Hematopoietic multipotent progenitor cell treated with erythropoietin and hydrocortisone succinate and interleukin-3 and kit ligand, for 15 days (in vitro differentiated cells): ENCODE measurements at regions not wholly inside any gene's neighbourhood (a gene's known extent, or its start where the extent isn't known, plus 50 kb on each side); places are given as distances from the start of the nearest gene placed in this dataset.
"Not testable (repeated sequence)": the region's sequence is repeated elsewhere in the genome, so short reads cannot be mapped to it uniquely, and the experiment has no call there.

Experiments
- DNase-seq: peaks from one replicate; pipeline ENCODE4 v3.0.0-alpha.2; 2015; ENCODE audit warnings: low spot score

GRCh38 chr10:50999163-50999562 is 75.1 kb upstream of the PRKG1 start:
- DNase-seq = no peak

GRCh38 chr10:51000164-51000563 is 74.1 kb upstream of the PRKG1 start:
- no peak for DNase-seq

GRCh38 chr10:51000976-51001375 is 73.3 kb upstream of the PRKG1 start:
- DNase-seq = no peak

GRCh38 chr10:51001587-51001986 is 72.7 kb upstream of the PRKG1 start:
- peak; percentile 5 for DNase-seq

GRCh38 chr10:51002469-51002868 is 71.8 kb upstream of the PRKG1 start:
- DNase-seq = no peak

GRCh38 chr10:51004776-51005175 is 69.5 kb upstream of the PRKG1 start:
- DNase-seq = no peak

- no peak for DNase-seq
These were observed 68.7 kb upstream of the PRKG1 start for GRCh38 chr10:51005551-51005950.

- DNase-seq = no peak
These were observed 67.6 kb upstream of the PRKG1 start for GRCh38 chr10:51006686-51007085.

- no peak for DNase-seq
These were observed 66.5 kb upstream of the PRKG1 start for GRCh38 chr10:51007781-51008180.

GRCh38 chr10:51008346-51008745 is 65.9 kb upstream of the PRKG1 start:
- no peak for DNase-seq

GRCh38 chr10:51010977-51011376 is 63.3 kb upstream of the PRKG1 start:
- peak; percentile 48 for DNase-seq

GRCh38 chr10:51012073-51012472 is 62.2 kb upstream of the PRKG1 start:
- DNase-seq = no peak

- no peak for DNase-seq
These were observed 59.5 kb upstream of the PRKG1 start for GRCh38 chr10:51014680-51015389.

GRCh38 chr10:51015390-51015754 is 58.9 kb upstream of the PRKG1 start:
- not testable (repeated sequence) for DNase-seq

GRCh38 chr10:51020200-51020599 is 54.1 kb upstream of the PRKG1 start:
- no peak for DNase-seq

GRCh38 chr10:51022933-51023585 is 51.2 kb upstream of the PRKG1 start:
- DNase-seq = no peak

GRCh38 chr10:51023636-51024035 is 50.7 kb upstream of the PRKG1 start:
- no peak for DNase-seq
